Ramos (cell line): ENCODE measurements at regions not wholly inside any gene's neighbourhood (a gene's known extent, or its start where the extent isn't known, plus 50 kb on each side); places are given as distances from the start of the nearest gene placed in this dataset.

Experiments used
- in situ Hi-C: fragments of 300-500 bp; cut with MboI; formaldehyde crosslinking; loops from one replicate; pipeline ENCODE4 v1.14.3; 2022; ENCODE audit warnings: low sequenced_read_pairs; ENCODE audit not compliant: unreplicated experiment

DNA sequence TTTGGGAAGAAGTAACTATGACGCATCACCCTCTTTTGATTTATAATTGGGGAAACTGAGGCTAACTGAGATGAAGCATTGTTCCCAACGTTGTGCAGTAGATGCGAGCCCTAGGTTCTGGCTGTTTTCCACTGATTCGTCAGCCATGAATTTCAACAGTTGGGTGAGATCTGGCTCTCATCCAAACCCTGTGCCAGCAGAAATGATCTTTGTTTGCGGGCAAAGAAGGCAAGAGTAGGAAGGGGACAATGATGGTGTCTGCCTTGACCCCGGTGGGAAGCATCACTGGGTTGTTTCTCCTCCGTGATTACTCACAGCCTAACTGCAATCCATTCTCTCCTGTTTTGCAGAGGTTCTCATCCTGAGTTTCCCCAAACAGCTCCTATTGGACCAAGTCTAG is 142.3 kb downstream of the MIS18A start:
- in situ Hi-C loops: no loop called here

DNA sequence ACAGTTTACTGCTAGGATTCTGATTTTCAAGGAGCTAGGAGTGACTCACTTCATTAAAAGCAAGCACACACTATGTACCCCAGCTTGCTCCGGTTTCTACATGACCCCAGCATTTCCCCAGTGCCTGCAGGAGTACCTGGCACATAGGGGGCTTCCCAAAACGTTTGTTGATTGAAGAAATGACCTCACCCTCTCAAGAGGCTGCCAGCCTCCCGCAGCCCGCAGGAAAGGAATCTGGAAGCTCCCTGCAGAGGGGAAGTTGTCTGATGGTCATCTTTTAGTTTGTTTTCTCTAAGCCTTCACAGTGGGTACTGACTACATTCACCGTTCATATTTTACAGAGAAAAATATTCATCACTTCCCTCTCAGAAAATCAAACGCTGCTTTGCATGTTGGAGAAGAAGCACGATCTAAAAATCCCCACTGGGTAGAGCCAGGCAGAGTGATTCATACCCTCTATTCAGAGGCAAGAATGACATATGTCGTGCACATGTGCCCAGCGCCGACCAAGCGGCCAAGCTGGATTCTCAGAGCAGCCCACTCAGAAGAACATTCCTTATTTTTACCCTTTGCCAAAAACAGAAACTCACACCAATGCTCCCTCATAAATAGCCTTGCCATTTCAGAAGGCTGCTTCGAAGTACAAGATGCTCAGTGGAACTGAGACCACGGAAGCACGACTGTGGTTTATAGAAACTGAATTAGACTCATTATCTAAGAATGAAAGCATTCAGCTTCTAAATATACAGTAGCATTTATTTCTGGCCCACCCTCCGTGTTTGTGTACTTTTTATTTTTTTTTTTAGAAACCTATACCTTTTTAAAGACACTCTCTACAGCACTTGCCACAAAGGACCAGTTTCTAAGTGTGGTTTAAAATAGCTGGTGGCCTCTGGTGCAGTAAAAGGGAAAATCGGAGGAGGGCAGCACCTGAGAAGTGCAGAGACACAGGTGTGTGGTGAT is 143.2 kb downstream of the MIS18A start:
- in situ Hi-C loops: no loop called here

DNA sequence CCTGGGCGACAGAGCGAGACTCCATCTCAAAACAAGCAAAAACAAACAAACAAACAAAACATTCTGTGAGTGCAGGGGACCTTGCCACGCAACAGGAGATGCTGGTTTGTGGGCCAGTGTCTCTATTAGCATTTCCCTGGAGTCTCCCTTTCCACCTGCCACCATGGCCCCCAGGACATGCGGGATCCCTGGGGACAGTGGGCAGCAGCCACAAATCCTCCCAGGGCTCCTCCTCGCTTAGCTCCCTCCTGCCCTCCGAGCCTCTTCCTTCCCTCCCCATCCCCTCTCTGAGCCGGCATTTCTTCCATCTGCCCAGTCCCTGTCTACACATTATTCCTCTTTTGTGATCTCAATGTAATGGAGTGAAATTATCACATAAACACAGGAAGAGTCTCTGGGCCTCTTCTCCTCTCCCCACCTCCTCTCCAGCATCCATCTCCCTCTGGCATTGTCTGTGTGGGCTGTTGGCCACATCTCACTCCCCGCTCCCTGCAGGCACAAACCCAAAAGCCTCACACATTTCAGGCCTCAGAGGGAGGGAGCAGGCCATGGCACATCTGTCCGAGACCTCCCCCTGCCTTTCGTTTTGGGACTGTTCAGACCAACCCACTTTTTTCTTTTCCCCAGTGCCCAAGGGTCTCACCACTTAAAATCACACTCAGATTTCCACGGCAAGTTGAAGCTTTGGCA is 144.3 kb downstream of the MIS18A start:
- in situ Hi-C loops: no loop called here

DNA sequence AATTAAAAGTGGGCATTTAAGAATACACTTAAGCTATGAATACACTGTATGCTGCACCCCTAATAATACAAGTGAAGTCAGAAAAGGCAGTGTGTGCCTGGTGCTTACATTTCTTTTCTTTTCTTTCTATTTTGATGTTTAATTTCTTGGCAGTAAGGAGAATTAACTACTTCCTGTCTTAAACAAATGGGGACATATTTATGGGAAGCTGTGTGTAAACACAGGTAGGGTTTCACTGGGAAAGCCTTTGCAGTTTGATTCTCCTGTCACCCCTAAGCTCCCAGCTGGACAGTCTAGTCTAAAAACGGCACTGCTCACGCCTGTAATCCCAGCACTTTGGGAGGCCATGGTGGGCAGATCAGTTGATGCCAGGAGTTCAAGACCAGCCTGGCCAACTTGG is 146.0 kb downstream of the MIS18A start:
- in situ Hi-C loops: no loop called here

DNA sequence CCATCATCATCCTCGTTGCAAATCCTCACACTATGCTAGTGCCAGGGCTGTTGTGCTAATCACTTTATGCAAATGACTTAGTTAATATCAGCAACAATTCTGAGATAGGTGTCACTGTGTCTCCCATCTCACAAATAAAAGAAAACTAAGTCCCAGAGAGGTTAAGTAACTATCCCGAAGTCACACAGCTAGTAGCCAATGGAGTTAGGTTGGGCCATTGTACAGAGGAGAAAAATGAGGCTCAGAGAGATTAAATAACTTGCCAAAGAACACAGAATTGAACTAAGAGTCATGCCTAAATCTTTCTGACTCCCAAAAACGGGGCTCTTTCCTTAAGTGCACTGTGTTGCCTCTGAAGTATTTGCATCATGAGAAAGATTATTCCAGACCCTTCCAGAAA is 146.4 kb downstream of the MIS18A start:
- in situ Hi-C loops: no loop called here

DNA sequence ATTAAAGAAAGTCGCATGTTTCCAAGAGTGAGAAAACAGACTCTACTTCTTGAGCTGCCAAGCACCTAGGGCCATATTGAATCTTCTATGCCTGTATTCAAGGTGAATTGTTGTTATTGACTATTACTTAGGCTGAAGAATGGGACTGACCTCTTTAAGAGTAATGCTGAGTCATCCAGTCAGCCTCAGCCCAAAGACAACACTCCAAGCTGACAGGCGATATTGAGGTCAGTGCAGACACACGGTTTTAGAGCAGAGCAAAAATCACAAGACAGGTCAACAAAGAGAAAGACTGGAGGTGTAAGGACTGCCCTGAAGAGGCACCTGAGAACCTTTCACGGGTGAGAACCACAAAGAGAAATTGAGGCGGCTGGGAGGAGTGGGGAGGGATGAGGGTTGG is 146.9 kb downstream of the MIS18A start:
- in situ Hi-C loops: no loop called here

DNA sequence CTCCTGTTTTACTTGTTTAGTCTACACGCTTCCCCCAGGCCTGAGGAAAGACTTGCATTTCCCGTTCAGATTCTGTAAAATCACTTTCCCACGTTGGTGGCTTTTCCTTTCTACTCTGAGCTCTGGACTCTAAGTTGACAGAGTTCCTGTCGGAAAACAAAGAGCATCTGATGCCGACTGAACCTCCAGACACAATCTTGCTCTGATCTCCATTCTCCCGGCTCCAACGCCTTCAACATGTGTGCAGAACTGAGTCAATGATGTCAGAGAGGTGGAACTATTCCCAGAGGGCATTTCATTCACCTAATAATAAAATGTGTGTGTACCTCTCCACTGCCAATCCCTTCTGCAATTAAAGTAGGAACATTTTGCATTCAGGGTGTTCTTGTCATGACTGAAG is 147.7 kb downstream of the MIS18A start:
- in situ Hi-C loops: no loop called here

DNA sequence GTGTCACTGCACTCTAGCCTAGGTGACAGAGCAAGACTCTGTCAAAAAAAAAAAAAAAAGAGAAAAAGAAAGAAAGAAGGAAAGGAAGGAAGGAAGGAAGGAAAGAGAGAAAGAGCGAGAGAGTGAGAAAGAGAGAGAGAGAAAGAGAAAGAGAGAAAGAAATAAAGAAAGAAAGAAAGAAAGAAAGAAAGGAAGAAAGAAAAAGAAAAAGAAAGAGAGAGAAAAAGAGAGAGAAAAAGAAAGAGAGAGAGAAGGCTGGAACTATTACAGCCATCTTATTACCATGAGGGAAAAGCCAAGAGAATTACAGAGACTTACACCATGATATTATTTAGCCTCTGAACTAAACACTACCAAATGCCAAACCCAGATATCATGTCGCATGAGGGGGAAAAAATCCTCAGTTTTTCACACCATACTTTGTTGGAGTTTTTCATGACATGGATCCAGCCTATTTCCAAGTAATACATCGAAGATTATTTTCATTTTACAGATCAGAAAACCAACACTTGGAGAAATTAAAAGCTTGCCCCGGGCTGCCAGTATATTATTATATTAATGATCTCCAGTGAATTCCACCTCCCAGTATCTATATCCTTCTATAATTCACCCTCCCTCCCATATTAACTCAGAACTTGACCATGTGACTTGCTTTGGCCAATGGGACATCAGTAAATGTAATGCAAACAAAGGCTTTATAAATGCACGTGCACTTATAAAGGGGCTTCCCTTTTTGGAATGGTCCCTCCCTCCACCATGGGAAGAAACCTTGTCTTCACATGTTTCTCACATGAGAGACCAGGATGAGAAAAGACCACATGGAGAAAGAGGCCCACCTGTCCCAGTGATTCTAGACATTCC is 148.6 kb downstream of the MIS18A start:
- in situ Hi-C loops: no loop called here

DNA sequence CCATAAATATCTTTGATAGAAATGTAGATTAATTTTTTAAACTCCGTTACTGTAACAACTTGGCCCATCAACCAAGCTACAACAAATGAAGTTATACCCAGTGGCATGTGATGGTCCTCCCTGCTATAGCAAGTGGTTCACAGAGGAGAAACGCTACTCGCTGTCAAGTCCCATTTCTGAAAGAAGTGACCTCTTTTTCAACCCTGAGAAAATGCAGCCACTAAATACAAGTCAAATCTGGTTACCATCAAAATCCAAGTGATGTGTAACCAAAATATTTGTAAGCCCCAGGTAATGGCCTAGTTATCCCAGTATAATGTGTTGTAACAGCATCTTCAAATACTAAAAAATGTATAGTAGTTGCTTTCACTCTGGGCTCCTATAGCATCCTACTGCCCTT is 151.8 kb downstream of the MIS18A start:
- in situ Hi-C loops: no loop called here

DNA sequence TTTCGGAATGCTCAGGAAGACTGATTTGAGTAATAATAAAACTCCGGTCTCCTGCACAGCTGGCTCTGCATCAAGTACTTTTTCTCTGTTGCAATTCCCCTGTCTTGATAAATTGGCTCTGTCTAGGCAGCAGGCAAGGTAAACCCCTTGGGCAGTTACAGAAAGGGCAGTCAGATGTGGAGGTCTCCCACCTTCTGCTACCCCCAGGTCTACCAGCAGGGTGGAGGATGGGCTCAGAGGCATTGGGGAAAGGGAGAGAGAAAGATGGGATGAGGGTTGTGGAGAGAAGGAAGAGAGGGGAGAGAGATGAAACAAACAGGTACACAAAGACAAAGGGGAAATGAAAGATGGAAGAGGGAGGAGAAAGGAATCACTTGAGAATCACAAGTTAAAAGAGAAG is 156.8 kb downstream of the MIS18A start:
- in situ Hi-C loops: no loop called here

DNA sequence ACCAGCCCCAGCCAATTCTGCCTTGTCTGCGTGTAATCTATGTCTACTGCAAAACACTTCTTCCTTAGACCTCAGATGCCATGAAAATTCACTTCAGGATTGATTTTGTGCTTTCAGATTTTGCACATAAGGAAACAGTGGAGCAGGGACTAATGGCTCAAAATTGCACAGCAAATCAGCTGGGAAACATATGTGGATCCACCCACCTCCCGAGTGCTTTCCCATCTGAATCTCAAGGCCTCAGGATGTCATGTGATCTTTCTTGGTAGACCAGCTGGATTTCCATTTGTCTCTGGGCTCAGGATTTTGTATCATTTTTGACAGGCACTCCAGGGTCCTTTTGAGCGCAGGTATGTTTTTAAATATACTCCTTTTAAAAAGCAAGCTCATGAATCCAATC is 158.6 kb downstream of the MIS18A start:
- in situ Hi-C loops: no loop called here

DNA sequence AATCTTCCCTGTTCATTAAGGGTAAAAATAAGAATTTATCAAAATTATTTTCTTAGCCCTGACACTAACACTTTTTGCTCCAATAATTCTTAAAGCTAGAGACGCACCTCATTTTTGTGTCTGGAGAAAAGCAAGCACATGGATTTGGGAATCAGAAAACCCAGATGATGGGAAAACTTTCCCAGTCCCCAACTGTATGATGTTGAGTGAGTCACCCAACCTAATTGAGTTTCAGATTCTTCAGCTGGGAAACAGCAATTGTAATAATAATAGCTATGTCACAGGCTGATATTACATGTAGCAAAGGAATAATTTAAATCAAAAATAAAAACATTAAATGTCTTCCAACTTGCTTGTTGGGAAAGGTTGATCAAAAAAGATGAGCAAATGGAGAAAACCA is 159.0 kb downstream of the MIS18A start:
- in situ Hi-C loops: no loop called here

DNA sequence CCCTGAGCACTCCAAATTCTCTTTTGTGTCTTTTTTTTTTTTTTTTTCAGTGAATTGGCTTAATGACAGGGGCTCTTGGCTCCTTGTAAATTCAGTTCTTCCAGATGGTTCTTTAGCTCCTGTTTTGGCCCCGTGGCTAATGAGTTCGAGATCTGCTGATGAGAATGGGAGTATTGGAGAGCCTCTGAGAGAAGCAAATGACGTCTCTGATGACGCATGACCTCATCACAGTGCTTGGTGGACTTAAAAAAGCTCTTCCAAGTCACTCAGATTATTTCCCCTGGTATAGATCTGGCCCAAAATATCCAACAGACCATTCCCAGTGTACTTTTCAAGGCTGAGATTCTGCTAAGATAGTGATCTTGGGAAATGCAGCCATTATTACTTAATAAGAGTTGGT is 159.5 kb downstream of the MIS18A start:
- in situ Hi-C loops: no loop called here

DNA sequence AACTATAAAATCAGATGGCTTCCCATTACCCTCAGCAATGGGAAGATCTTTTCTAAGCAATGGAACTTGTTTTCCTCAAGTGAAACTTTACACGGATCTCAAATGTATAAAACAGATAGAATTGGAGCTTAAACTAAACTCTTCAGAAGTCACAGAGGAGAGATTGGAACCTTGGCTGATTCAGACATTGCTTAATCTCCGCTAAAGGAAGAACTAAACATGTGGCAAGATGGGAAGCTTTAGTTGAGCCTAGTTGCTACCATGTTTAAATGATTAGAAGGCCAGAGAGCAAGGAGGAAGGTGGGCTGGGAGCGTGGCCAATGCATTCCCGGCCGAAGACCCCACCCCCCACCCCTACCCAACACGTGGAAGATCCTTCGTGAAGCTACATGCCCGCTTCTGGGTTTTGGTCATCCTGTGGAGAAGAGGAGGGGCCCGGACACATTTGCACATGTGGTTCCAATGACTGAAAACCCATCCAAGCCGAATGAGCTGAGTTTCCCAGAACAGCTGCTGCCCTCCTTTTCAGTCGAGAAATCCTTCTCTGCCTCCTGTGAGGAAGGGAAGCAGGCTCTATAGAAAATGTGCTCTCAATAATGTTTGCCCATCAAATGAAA is 164.3 kb downstream of the MIS18A start:
- in situ Hi-C loops: no loop called here

DNA sequence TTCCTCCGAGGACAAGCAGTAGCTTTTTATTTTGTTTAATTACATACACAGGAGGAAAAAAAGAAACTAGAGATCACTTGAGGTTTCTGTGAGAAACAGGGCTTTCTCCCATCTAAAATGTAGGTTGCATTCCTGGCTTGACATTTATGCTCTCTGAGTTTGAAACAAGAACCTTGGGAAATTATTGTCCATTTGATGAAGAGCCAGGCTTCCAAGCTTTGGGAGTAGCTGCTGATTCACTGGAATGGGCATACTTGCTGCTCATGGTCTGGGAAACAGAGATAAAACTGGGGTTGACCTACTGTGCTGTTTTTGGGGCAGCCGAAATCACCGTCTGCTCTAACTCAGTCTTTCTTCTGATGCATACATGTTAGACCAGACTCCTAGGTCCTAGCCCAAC is 165.4 kb downstream of the MIS18A start:
- in situ Hi-C loops: no loop called here

DNA sequence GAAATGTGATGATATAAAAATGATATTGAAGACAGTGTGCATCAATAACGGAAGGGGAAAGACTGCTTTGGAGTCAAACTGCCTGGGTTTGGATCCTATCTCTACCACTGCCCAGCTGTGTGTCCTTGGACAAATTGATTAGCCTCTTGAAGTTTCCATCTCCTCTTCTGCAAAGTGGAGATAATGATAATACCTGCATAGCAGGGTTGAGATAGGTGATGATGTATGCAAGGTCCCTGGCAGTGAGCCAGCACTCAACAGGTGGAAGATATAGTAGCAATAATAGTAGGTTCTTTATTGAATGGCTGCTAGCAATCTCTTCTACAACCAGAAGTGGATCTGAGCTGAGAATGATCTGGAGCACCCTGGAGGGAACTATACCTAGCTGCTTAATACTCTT is 166.7 kb downstream of the MIS18A start:
- in situ Hi-C loops: no loop called here

DNA sequence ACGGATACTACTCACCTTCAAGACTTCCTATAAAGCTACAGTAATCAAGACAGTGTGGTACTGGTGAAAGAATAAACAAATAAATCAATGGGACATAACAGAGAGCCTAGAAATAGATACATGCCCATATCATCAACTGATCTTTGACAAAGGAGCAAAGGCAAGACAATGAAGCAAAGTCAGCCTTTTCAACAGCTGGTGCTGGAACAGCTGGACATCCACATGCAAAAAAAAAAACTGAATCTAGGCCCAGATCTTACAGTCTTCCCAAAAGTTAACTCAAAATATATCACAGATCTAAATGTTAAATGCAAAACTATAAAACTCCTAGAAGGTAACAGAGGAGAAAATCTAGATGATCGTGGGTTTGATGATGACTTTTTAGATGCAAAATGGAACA is 170.3 kb downstream of the MIS18A start:
- in situ Hi-C loops: no loop called here

DNA sequence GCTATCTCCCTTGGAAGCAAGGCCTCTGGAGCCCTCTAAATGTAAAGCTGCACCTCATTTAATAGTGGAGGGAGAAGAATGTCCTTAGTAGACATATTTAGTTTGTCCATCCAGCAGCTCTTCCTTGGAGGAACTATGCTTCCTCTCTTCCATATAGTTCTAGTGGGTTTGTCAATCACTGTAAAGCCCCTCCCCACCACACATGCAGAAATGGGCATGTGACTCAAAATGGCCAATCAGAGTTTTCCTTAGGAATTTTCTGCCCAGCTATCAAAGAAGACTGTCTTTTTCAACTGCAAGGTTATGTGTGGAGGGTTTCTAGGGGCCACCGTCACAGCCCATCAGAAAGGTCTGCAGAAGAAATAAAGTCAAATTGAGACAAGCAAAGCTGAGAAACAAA is 175.5 kb downstream of the MIS18A start:
- in situ Hi-C loops: no loop called here

DNA sequence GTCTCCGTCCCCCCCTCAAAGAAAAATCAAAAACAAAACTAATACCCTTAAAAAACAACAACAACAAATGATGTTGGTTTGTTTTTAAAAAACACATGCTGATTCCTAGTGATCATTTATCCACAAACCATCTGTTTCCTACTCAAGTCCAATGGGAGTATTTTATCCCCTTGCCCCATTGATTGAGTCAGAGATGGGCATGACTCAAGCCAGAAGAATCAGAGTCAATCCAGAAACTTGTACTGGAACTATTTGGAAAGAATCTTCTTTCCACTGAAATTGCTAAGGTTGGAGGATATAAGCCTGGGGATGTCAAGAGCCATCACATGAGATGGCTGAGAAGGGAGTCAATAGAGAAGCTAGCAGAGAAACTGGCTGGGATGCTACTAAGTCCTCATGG is 176.4 kb downstream of the MIS18A start:
- in situ Hi-C loops: no loop called here

DNA sequence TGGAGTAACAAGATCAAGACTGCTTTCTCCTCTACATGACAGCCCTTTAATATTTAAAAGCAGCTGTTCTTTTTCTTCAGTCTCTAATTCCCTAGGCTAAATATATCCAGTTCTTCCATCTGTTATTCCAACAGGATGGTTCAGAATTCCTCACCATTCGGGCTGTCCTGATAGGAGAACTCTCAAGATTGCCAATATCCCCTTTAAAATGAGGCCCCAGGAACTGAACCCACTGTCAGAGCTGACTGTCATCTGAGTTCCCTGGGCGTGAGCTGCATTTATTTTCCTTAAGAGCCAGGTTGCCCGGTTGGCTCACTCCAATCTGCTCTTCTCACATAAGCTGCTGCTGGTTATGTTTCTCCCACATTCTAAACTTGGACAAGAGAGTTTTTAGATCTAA is 177.6 kb downstream of the MIS18A start:
- in situ Hi-C loops: no loop called here
